ENCODE measurements at regions not wholly inside any gene's neighbourhood (a gene's known extent, or its start where the extent isn't known, plus 50 kb on each side); places are given as distances from the start of the nearest gene placed in this dataset.

GRCh38 chr18:30486856-30487255 lies 555.7 kb downstream of the DSC3 start:
- H3K4me3 ChIP-seq (ENCODE audit: low read depth, low read length), result no peak overlapping the region
- no peak for TF ChIP-seq CTCF (IDR thresholded peaks at IDR 0.05; ENCODE audit: insufficient read depth, low read length)
- no peak for DNase-seq (ENCODE audit: low read depth)

DNA sequence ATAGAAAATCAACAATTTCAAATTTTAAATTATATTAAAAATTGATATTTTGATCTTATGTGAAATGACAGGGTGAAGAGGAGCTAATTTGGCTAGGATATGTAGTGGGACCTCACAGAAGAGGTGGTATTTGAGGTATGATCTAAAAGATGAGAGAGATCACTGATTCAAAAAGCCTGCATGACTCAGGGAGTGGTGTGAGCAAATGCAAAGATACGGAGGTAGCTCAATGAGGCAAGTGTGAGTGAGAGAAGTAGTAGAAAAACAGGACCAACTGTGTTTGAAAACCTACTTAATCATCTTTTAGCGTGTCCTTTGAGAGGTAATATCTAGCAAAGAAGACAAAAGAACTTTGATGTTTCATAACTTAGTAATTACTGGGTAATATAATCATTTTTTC lies 557.5 kb downstream of the DSC3 start:
- H3K4me3 ChIP-seq (ENCODE audit: low read depth, low read length), result no peak overlapping the region
- DNase-seq (ENCODE audit: low read depth), result no peak
- TF ChIP-seq CTCF (IDR thresholded peaks at IDR 0.05; ENCODE audit: insufficient read depth, low read length), result no peak

- DNase-seq (ENCODE audit: low read depth), result no peak
- no peak overlapping the region for H3K4me3 ChIP-seq (ENCODE audit: low read depth, low read length)
- no peak for TF ChIP-seq CTCF (IDR thresholded peaks at IDR 0.05; ENCODE audit: insufficient read depth, low read length)
Measured at GRCh38 chr18:30481871-30482270, 560.7 kb downstream of the DSC3 start.

DNA sequence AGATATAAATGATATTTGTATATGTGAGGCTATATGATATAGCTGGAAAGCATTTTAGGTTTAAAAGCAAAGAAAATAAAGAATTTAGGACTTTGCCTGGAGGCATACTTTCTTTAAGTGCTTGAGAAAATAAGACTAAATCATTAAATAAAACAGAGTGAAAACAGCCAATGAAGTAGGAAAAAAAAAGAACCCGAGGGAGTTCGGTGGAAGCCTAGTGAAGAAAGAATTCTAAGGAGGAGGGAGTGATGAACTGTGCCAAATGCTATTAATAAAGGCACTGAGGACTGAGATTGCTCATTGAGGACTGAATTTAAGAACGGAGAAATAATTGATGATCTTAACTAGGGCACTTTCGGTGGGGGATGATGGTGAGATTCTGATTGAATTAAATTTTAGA lies 573.5 kb downstream of the DSC3 start:
- no peak for DNase-seq (ENCODE audit: low read depth)
- H3K4me3 ChIP-seq (ENCODE audit: low read depth, low read length), result no peak overlapping the region
- TF ChIP-seq CTCF (IDR thresholded peaks at IDR 0.05; ENCODE audit: insufficient read depth, low read length), result no peak

DNA sequence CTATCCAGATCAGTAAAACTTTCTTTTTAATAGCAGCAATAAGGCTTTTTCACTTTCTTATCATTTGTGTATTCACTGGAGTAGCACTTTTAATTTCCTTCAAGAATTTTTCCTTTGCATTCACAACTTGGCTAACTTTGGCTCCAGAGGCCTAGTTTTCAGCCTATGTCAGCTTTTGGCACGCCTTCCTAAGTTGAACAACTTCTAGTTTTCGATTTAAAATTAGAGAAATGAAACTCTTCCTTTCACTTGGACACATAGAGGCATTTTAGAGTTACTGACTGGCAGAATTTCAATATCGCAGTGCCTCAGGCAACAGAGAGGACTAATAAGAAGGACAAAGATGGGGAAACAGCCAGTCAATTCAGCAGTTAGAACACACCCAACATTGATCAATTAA lies 577.4 kb downstream of the DSC3 start:
- TF ChIP-seq CTCF (IDR thresholded peaks at IDR 0.05; ENCODE audit: insufficient read depth, low read length), result no peak
- no peak overlapping the region for H3K4me3 ChIP-seq (ENCODE audit: low read depth, low read length)
- no peak for DNase-seq (ENCODE audit: low read depth)

GRCh38 chr18:30457156-30457555 lies 585.4 kb downstream of the DSC3 start:
- no peak for TF ChIP-seq CTCF (IDR thresholded peaks at IDR 0.05; ENCODE audit: insufficient read depth, low read length)
- H3K4me3 ChIP-seq (ENCODE audit: low read depth, low read length), result no peak overlapping the region
- DNase-seq (ENCODE audit: low read depth), result no peak

DNA sequence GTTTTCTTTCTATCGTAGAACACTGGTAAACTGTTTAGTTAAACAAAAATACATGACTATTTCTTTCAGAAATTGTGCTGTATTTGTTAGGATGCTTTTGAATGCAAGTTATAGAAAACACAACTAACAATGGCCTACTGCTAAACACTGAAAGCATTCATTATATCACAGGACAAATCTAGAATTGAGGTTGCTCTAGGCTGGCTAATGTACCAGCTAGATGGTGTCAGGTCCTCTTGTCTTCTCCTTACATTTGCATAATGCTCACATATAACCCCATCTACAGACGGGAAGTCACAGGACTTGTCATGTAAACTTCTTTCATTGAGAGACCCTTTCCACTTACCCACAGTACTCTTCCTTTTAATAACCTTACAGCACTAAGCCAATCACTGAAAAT lies 586.8 kb downstream of the DSC3 start:
- TF ChIP-seq CTCF (IDR thresholded peaks at IDR 0.05; ENCODE audit: insufficient read depth, low read length), result no peak
- H3K4me3 ChIP-seq (ENCODE audit: low read depth, low read length), result no peak overlapping the region
- DNase-seq (ENCODE audit: low read depth), result no peak
